ENCODE measurements at regions not wholly inside any gene's neighbourhood (a gene's known extent, or its start where the extent isn't known, plus 50 kb on each side); places are given as distances from the start of the nearest gene placed in this dataset.

DNA sequence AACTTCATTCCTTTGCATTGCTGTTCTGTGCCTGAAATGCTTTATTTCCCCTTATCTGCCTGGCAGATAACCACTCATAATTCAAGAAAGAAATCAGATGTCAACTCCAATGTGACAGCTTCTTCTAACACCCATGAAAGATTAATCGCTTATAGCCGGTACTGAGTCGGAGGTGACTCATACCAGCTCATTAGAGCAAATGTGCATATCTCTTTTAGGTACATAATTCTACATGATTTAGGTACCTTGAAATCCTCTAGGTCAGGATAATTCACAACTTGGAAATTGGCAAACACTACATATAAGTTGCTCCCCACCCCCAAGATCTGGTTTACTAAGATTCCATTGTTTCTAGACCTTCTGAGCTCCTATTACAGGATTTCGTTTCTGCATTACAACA is 554.4 kb upstream of the SORCS1 start:
- no peak for TF ChIP-seq POLR2AphosphoS5 (IDR thresholded peaks at IDR 0.05; ENCODE audit: borderline replicate concordance, low read depth, low read length)
- no peak for TF ChIP-seq EZH2 (IDR thresholded peaks at IDR 0.05)
- TF ChIP-seq FOXP2 (optimal IDR thresholded peaks at IDR 0.05; ENCODE audit: control extremely low read depth, extremely low read length, insufficient read depth) = no peak

Measured in SK-N-MC (cell line).